DMS153 treated with DMSO at 0.1 percent for 48 hours (cell line): ENCODE measurements at regions not wholly inside any gene's neighbourhood (a gene's known extent, or its start where the extent isn't known, plus 50 kb on each side); places are given as distances from the start of the nearest gene placed in this dataset.

Source experiments
- DNase-seq: peaks from one replicate; lab custom pipeline; 2025; ENCODE audit not compliant: unreplicated experiment; lab: John Stamatoyannopoulos, UW

- DNase-seq: no peak
Measured at GRCh38 chr14:59091976-59092375, 96.5 kb upstream of the DAAM1 start.

- DNase-seq: no peak
Measured at GRCh38 chr14:59093902-59094301, 94.6 kb upstream of the DAAM1 start.

- no peak for DNase-seq
Measured at GRCh38 chr14:59096303-59096702, 92.2 kb upstream of the DAAM1 start.

- DNase-seq: no peak
Measured at GRCh38 chr14:59097681-59098080, 90.8 kb upstream of the DAAM1 start.

GRCh38 chr14:59098377-59098776 lies 90.1 kb upstream of the DAAM1 start:
- no peak for DNase-seq

- no peak for DNase-seq
Measured at GRCh38 chr14:59100205-59100604, 88.3 kb upstream of the DAAM1 start.

GRCh38 chr14:59101476-59101875 lies 87.0 kb upstream of the DAAM1 start:
- no peak for DNase-seq

- no peak for DNase-seq
Measured at GRCh38 chr14:59103396-59103795, 85.1 kb upstream of the DAAM1 start.

- DNase-seq: no peak
Measured at GRCh38 chr14:59107819-59108218, 80.6 kb upstream of the DAAM1 start.

GRCh38 chr14:59116984-59117415 lies 71.5 kb upstream of the DAAM1 start:
- peak; percentile 34 for DNase-seq

- DNase-seq: no peak
Measured at GRCh38 chr14:59117754-59118528, 70.5 kb upstream of the DAAM1 start.

- no peak for DNase-seq
Measured at GRCh38 chr14:59120921-59121320, 67.5 kb upstream of the DAAM1 start.

GRCh38 chr14:59123531-59123930 lies 64.9 kb upstream of the DAAM1 start:
- DNase-seq: no peak

GRCh38 chr14:59123975-59124374 lies 64.5 kb upstream of the DAAM1 start:
- DNase-seq: peak; percentile 24

- no peak for DNase-seq
Measured at GRCh38 chr14:59125156-59125555, 63.3 kb upstream of the DAAM1 start.

- DNase-seq: peak; percentile 75
Measured at GRCh38 chr14:59126714-59127436, 61.6 kb upstream of the DAAM1 start.

GRCh38 chr14:59127437-59127732 lies 61.1 kb upstream of the DAAM1 start:
- DNase-seq: no peak

GRCh38 chr14:59130462-59130861 lies 58.0 kb upstream of the DAAM1 start:
- DNase-seq: no peak

GRCh38 chr14:59131938-59132795 lies 56.3 kb upstream of the DAAM1 start:
- DNase-seq: no peak

- DNase-seq: no peak
Measured at GRCh38 chr14:59132796-59133494, 55.5 kb upstream of the DAAM1 start.

- DNase-seq: no peak
Measured at GRCh38 chr14:59133709-59134108, 54.8 kb upstream of the DAAM1 start.
